Activated naive CD8-positive, alpha-beta T cell treated with anti-CD3 and anti-CD28 coated beads, Interleukin-2, amount 10 ng/mL, durations not matched to agents 7 days and 5 days (primary cell): ENCODE measurements at regions not wholly inside any gene's neighbourhood (a gene's known extent, or its start where the extent isn't known, plus 50 kb on each side); places are given as distances from the start of the nearest gene placed in this dataset.

ENCODE experiments used
- ATAC-seq: fragments of 150-1000 bp; cut with Tn5 transposase; one replicate; pipeline ENCODE4 v1.10.0; 2021; ENCODE audit warnings: low read depth, moderate library complexity
- POLR2A ChIA-PET: fragments of 350-600 bp; sonication (Branson Sonifier 250); formaldehyde crosslinking; loops from one replicate; lab custom pipeline; 2021; ENCODE audit warnings: antibody characterized with exemption; lab: Charles Lee
- DNase-seq: peaks from one replicate; pipeline ENCODE4 v3.0.0; 2021
- H3K27ac Mint-ChIP-seq: one replicate; pipeline ENCODE4 v1.8.0; 2022; ENCODE audit warnings: mild to moderate bottlenecking, mixed read lengths
- H3K27me3 Mint-ChIP-seq: one replicate; pipeline ENCODE4 v1.8.0; 2022; ENCODE audit warnings: mild to moderate bottlenecking, moderate library complexity, mixed read lengths
- H3K36me3 Mint-ChIP-seq: one replicate; pipeline ENCODE4 v1.8.0; 2021; ENCODE audit warnings: mild to moderate bottlenecking, mixed read lengths
- H3K4me1 Mint-ChIP-seq: one replicate; pipeline ENCODE4 v1.8.0; 2021; ENCODE audit warnings: mixed read lengths
- H3K4me3 Mint-ChIP-seq: one replicate; pipeline ENCODE4 v1.8.0; 2022; ENCODE audit warnings: mild to moderate bottlenecking, moderate library complexity, mixed read lengths
- H3K9me3 Mint-ChIP-seq: one replicate; pipeline ENCODE4 v1.8.0; 2021; ENCODE audit warnings: mixed read lengths

DNA sequence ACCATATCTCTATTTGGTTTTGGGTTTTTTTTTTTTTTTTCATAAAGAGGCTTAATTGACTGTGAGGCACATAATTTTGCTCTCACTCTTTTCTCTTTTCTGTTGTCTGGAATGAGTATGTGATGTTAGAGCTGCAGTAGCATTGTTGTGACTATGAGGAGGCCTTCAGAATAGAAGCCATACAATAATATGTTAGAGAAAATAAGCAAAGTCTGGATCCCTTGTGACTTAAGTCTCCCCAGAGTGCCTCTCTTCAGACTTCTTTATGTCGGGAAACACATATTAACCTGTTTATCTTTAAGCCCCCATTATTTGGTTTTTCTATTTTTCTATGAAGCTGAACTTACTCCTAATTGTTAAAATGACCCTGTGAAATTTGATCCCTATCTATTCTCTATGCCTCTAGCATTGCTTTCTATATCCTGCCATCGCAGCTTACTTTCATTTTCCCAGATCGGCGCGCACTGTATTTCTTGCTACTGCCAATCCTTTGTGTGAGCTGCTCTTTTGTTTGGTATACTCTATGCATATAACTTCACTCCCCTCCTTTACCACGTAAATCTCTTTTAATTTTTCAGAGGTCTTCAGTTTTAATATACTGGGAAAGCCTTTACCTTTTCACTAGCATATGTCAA is 372.5 kb upstream of the KCNN2 start:
- Mint-ChIP-seq H3K9me3 (no peaks in the 10 kb centered on the region), H3K27me3 (no peaks in the 10 kb centered on the region), H3K4me3 (no peak overlapping the region), H3K4me1 (no peaks in the 10 kb centered on the region), H3K27ac (no peak overlapping the region), H3K36me3 (no peaks in the 10 kb centered on the region)
- POLR2A ChIA-PET = no interaction called here
- DNase-seq (no peak), ATAC-seq (no peak)

DNA sequence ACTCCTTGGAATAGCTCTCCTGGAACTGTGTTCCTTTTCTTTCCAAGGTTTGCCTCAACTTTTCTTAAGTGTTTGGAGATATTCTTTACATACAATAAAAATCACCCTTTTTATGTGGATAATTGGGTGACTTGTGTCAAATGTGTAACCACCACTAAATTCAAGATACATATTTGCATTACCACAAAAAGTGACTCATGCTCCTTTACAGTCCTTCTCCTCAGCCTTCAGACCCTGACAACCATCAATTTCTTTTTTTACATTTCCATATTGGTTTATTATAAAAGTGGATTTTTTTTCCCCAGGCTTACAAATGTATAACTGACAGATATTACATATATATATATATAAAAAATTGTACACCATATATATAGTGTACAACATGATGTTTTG is 372.0 kb upstream of the KCNN2 start:
- no peaks in the 10 kb centered on the region for H3K4me1 Mint-ChIP-seq
- no peak for ATAC-seq
- no peak overlapping the region for H3K27ac Mint-ChIP-seq
- POLR2A ChIA-PET = no interaction called here
- H3K4me3 Mint-ChIP-seq = no peak overlapping the region
- no peaks in the 10 kb centered on the region for H3K9me3 Mint-ChIP-seq
- no peak for DNase-seq
- H3K27me3 Mint-ChIP-seq = no peaks in the 10 kb centered on the region
- H3K36me3 Mint-ChIP-seq = no peaks in the 10 kb centered on the region

DNA sequence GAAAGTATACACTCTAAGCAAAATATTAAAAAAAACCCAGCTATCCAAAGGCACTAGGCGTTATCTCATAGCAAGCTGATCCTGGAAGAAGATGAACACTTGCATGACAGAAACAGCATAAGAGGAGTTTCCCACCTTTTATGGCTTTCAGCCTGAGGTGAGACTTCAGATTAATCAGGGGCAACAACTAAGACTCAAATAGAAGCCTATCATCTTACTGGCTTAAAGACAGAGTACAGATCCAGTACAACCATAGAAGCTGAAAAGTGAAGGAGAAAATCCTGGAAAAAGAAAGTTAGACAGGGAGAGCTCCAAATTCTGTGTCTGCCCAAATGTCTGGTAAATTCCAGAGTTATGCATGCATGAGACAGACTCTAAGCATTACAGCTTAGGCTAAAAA is 360.8 kb upstream of the KCNN2 start:
- POLR2A ChIA-PET = no interaction called here
- ATAC-seq (no peak), DNase-seq (no peak)
- Mint-ChIP-seq H3K4me1 (no peaks in the 10 kb centered on the region), H3K27me3 (no peaks in the 10 kb centered on the region), H3K27ac (no peak overlapping the region), H3K36me3 (no peaks in the 10 kb centered on the region), H3K9me3 (no peaks in the 10 kb centered on the region), H3K4me3 (no peak overlapping the region)

DNA sequence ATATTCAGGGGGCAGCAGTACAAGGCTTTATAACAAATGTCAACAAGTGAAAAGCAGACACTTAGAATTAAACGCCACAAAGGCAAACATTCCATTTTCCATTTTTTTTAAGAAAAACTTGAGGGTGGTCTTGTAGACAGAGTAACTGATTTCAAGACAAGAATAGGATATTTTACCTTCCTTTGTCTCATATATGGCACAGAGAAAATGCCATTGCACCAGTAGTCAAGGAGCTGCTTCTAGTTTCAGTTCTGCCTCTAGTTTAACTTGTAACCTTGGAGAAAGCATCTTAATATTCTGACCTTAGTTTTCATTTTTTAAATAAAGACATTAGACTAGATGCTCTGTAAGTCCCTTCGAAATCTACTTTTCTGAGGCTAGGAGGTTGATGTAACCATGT is 355.3 kb upstream of the KCNN2 start:
- POLR2A ChIA-PET = no interaction called here
- H3K36me3 Mint-ChIP-seq = no peaks in the 10 kb centered on the region
- no peak overlapping the region for H3K4me3 Mint-ChIP-seq
- H3K27me3 Mint-ChIP-seq = no peaks in the 10 kb centered on the region
- no peak for ATAC-seq
- H3K9me3 Mint-ChIP-seq = no peaks in the 10 kb centered on the region
- DNase-seq = no peak
- no peak overlapping the region for H3K27ac Mint-ChIP-seq
- H3K4me1 Mint-ChIP-seq = no peaks in the 10 kb centered on the region

DNA sequence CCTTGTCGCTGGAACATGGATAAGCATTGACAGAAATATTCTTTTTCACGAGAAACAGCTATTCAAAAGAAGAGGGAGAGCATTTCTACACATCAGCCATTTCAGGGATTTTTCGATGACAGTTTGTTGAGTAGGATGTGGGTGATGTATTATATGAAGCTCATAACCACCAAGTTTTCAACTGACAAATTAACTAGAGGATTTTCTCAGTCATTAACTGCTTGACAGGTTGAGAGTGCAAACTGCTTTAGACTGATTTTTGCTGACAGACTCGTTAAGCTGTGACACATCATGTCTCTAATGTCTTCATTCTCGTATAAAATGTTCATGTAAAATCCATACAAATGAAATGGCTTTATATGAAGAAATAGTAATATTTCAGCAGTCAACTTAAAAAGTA is 354.2 kb upstream of the KCNN2 start:
- no peaks in the 10 kb centered on the region for H3K9me3 Mint-ChIP-seq
- H3K4me1 Mint-ChIP-seq = no peaks in the 10 kb centered on the region
- no peak overlapping the region for H3K27ac Mint-ChIP-seq
- POLR2A ChIA-PET = no interaction called here
- no peak overlapping the region for H3K4me3 Mint-ChIP-seq
- no peak for DNase-seq
- H3K36me3 Mint-ChIP-seq = no peaks in the 10 kb centered on the region
- no peak for ATAC-seq
- H3K27me3 Mint-ChIP-seq = no peaks in the 10 kb centered on the region

DNA sequence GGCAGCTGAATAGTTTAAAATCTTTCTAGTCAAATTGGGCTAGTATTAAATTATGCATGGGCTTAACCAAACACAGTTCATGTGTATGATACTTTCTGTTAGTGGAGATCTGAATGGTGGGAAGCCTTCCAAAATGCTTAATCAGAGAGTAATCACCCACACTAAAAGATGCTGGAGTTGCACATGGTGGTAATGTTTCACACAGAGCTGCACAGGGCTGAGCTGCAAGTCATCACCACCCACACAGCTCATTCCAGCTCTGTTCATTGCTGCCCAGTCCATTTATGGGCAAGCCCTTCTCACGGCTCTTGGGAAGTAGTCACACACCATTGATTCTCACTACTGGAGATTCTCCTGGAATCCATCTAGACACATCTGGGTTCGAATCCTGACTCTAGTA is 351.5 kb upstream of the KCNN2 start:
- H3K27me3 Mint-ChIP-seq = no peaks in the 10 kb centered on the region
- no peaks in the 10 kb centered on the region for H3K4me1 Mint-ChIP-seq
- no peaks in the 10 kb centered on the region for H3K36me3 Mint-ChIP-seq
- DNase-seq = no peak
- ATAC-seq = no peak
- H3K4me3 Mint-ChIP-seq = no peak overlapping the region
- H3K9me3 Mint-ChIP-seq = no peaks in the 10 kb centered on the region
- H3K27ac Mint-ChIP-seq = no peak overlapping the region
- POLR2A ChIA-PET = no interaction called here

DNA sequence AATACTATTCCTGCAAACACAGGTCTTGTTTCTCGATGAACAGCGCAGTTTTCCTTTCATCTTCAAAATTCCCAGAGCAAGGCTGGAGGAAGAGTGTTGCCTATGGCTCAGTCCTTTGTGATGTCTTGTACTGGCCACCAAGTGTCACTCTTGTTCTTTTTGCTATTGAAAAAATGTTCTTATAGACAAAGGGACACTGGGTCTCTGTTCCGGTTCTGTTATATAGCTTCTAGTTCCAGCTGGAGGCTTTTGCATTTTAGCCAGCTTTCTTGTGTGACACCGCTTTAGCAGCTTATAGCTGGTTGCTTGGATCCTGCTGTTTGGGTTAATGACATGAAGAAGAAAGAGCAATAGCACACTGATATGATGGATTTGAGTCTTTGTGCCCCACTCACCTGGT is 343.7 kb upstream of the KCNN2 start:
- H3K4me3 Mint-ChIP-seq = no peak overlapping the region
- POLR2A ChIA-PET = no interaction called here
- no peak overlapping the region for H3K27ac Mint-ChIP-seq

DNA sequence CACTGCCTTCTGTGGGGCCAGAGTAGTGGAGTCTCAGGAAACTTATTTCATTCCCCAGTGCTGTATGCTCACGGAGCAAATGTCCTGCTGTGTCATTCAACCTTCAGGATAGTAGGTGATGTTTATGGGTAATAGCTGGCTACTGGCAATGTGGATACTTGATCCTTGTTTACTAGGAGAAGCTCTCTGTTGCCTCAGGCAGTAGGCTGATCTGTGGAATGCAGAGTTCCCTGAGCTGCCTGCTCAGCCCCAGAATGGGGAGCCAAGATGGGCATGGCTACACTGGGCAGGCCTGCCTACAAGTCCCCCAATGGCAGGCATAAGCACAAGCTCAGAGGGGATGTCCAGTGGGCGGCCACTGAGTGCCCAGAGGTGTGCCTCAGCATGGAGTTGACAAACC is 323.1 kb upstream of the KCNN2 start:
- ATAC-seq (no peak), DNase-seq (no peak)
- H3K27me3 Mint-ChIP-seq = no peaks in the 10 kb centered on the region
- peaks cover 1% of the 10 kb centered on the region for H3K9me3 Mint-ChIP-seq
- POLR2A ChIA-PET = interaction anchor here (0.7 kb wide), 1 partner anchor 247 kb away, joined by 4 read pairs; no protein-coding TSS in a partner anchor
- no peaks in the 10 kb centered on the region for H3K4me1 Mint-ChIP-seq
- H3K4me3 Mint-ChIP-seq = no peak overlapping the region
- no peaks in the 10 kb centered on the region for H3K36me3 Mint-ChIP-seq
- H3K27ac Mint-ChIP-seq = no peak overlapping the region

More for the DNA sequence above, 343.7 kb upstream of the KCNN2 start:
- Mint-ChIP-seq H3K36me3 (no peaks in the 10 kb centered on the region), H3K27me3 (no peaks in the 10 kb centered on the region), H3K4me1 (no peaks in the 10 kb centered on the region), H3K9me3 (peaks cover 2% of the 10 kb centered on the region)
- DNase-seq (no peak), ATAC-seq (no peak)

DNA sequence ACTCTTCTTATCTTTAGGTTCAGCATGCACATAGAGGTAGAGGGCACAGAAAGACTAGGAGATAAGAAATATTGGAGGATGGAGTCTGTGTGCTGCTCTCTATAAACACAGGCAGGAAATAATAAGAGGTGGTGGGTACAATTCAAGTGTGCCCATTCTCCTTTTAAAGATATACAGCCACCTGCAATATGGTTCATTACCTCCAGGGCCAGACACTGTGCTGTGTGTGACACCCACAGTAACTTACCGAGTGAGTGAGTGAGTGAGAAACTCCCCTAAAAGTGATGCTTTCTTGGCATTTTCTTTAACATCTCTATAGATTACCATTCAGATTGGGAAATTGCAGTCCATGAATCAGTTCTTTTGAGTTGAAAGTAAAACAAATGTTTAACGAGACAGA is 311.8 kb upstream of the KCNN2 start:
- Mint-ChIP-seq H3K36me3 (no peaks in the 10 kb centered on the region), H3K9me3 (no peaks in the 10 kb centered on the region)
- POLR2A ChIA-PET = no interaction called here

DNA sequence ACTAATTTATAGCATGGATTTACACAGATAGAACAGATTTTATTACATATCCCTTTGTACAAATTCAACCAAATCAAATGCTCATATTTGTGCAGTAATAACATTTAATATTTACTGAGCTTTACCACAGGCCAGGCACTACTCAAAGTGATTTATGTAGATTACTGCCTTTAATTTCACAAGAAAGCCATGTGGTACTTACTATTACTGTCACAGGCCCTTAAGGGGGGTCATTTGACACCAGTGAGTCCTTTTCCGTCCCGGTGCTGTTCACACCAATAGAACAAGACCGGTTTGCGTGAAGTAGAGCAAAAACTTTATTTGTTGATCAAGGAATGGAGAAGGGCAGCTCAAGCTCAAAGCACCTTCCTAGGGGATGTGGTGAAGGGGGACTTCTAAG is 308.5 kb upstream of the KCNN2 start:
- POLR2A ChIA-PET = no interaction called here
- peaks cover 26% of the 10 kb centered on the region for H3K27me3 Mint-ChIP-seq
- H3K9me3 Mint-ChIP-seq = peaks cover 3% of the 10 kb centered on the region
- H3K4me3 Mint-ChIP-seq = no peak overlapping the region
- no peaks in the 10 kb centered on the region for H3K4me1 Mint-ChIP-seq
- H3K36me3 Mint-ChIP-seq = no peaks in the 10 kb centered on the region
- no peak overlapping the region for H3K27ac Mint-ChIP-seq
- ATAC-seq (no peak), DNase-seq (no peak)

More for the DNA sequence above, 311.8 kb upstream of the KCNN2 start:
- H3K4me1 Mint-ChIP-seq = no peaks in the 10 kb centered on the region
- H3K4me3 Mint-ChIP-seq = no peak overlapping the region
- ATAC-seq (no peak), DNase-seq (no peak)
- H3K27ac Mint-ChIP-seq = no peak overlapping the region
- H3K27me3 Mint-ChIP-seq = peaks cover 9% of the 10 kb centered on the region

DNA sequence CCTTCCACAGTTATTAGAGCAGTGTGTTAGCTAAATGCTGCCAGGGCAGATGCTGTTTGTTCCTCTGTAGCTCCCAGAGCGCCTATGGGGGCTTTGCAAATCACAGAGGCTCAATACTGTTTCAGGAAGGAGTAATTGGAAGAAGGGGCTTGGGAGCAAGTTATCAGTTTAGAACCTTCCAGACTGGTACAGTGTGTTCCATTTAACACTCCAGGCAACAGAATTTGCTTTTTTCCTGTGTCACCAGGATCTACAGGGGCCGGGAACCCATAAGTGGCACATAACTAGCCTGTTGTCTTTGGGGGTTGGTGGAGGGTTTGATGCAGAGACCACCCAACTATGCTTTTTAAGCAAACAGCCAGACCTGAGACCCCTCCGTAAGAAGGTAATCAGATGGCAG is 307.3 kb upstream of the KCNN2 start:
- Mint-ChIP-seq H3K27ac (no peak overlapping the region), H3K27me3 (peaks cover 26% of the 10 kb centered on the region), H3K9me3 (peaks cover 3% of the 10 kb centered on the region), H3K36me3 (no peaks in the 10 kb centered on the region), H3K4me1 (no peaks in the 10 kb centered on the region), H3K4me3 (no peak overlapping the region)
- POLR2A ChIA-PET = no interaction called here
- DNase-seq = no peak
- no peak for ATAC-seq

DNA sequence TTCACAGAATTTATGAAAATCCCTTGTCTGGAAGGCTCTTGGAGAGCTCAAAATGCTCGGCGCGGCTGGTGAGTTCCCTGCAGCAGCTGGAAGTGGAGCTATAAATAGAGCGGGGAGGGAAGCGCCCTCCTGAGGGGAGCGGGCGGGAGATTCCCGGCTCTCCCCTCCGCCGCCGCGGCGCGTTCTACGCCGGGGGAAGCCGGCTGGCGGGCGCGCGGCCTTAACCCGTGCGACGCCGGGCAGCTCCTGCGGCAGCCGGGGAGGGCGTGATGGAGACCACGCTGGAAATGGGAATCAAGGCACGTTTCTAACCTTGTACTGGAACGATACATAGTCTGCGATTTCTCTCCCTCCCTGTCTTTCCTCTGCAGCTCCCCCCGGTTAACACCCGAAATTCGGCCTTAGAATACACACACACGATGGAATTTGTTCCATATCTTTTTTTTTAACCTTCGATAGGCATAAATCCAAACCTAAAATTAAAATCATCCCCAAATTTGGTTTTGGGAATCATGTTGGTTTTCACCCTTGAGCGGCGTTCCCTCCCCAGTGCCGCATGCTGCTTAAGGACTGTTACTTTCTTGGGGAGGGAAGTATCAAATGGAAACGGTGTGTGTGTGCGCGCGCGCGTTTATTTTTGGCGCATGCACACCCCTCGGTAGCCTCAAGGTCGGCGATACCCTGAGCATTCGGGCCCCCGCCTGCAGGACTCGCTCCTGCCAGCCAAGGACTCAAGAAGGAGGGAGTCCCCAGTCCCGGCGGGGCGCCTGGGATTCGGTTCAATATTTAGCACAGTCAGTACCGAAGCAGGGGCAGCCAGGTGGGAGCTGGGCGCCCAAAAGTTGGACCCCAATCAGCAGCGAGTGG is 306.3 kb upstream of the KCNN2 start:
- Mint-ChIP-seq H3K4me1 (no peaks in the 10 kb centered on the region), H3K9me3 (peaks cover 3% of the 10 kb centered on the region), H3K4me3 (no peak overlapping the region), H3K27ac (no peak overlapping the region), H3K36me3 (no peaks in the 10 kb centered on the region), H3K27me3 (peaks cover 26% of the 10 kb centered on the region)
- no peak for ATAC-seq
- DNase-seq = no peak
- POLR2A ChIA-PET = no interaction called here

DNA sequence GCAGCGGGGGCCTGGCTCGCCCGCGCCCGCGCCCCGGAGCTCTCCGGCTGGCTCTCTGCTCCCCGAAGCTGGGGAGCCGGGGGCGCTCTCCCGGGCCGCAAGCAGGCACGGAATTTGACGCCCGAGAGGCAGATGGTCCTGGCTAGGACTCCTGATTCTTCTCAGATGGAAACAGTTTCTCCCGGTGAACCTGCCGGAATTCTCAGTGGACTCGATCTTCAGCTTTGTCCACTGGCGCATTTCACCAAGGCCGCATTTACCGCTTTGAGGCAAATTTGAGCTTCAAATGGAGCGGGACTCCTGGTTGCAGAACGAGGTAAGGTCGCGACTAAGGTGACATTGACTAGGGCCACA is 305.7 kb upstream of the KCNN2 start:
- Mint-ChIP-seq H3K27me3 (peaks cover 26% of the 10 kb centered on the region), H3K9me3 (peaks cover 3% of the 10 kb centered on the region), H3K27ac (no peak overlapping the region), H3K4me3 (no peak overlapping the region), H3K36me3 (no peaks in the 10 kb centered on the region), H3K4me1 (no peaks in the 10 kb centered on the region)
- ATAC-seq (no peak), DNase-seq (no peak)
- POLR2A ChIA-PET = no interaction called here

DNA sequence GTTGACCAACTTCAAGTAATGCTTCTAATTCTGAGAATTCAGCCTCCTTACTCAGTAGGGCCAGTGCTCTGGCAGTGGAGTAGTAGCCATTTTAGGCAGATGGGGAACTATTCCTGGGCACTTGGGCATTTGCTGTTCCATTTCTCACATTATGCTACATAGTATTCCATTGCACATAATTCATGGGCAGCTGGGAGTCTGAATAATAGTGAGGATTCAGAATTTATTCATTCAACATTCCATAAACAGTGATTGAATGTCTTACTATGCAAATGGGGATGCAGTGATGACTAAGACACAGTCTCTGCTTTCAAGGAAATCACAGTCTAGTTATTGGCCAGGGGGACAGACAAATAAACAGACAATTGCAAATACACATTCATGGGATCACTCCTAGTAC is 301.0 kb upstream of the KCNN2 start:
- H3K36me3 Mint-ChIP-seq = no peaks in the 10 kb centered on the region
- H3K4me1 Mint-ChIP-seq = no peaks in the 10 kb centered on the region
- DNase-seq = no peak
- peaks cover 3% of the 10 kb centered on the region for H3K9me3 Mint-ChIP-seq
- no peak for ATAC-seq
- H3K27me3 Mint-ChIP-seq = peaks cover 11% of the 10 kb centered on the region
- H3K27ac Mint-ChIP-seq = no peak overlapping the region
- POLR2A ChIA-PET = no interaction called here
- H3K4me3 Mint-ChIP-seq = no peak overlapping the region
